HG02642 (cell line): ENCODE measurements at regions not wholly inside any gene's neighbourhood (a gene's known extent, or its start where the extent isn't known, plus 50 kb on each side); places are given as distances from the start of the nearest gene placed in this dataset.
"Not testable (repeated sequence)": the region's sequence is repeated elsewhere in the genome, so short reads cannot be mapped to it uniquely, and the experiment has no call there.

Experiments used
- ATAC-seq: cut with Tn5 transposase; IDR thresholded peaks from one replicate; pipeline ENCODE4 v1.9.1; 2021; ENCODE audit warnings: mild to moderate bottlenecking; ENCODE audit not compliant: unreplicated experiment, poor library complexity

GRCh38 chr9:42370172-42370571 lies 186.7 kb downstream of the SPATA31A6 start:
- not testable (repeated sequence) for ATAC-seq

- not testable (repeated sequence) for ATAC-seq
Observed at GRCh38 chr9:42371417-42371816, 188.0 kb downstream of the SPATA31A6 start.

GRCh38 chr9:42377530-42378417 lies 194.3 kb downstream of the SPATA31A6 start:
- not testable (repeated sequence) for ATAC-seq

- no peak for ATAC-seq
Observed at GRCh38 chr9:42378418-42378815, 195.0 kb downstream of the SPATA31A6 start.

- not testable (repeated sequence) for ATAC-seq
Observed at GRCh38 chr9:42379602-42380001, 196.1 kb downstream of the SPATA31A6 start.

GRCh38 chr9:42384585-42384984 lies 201.1 kb downstream of the SPATA31A6 start:
- not testable (repeated sequence) for ATAC-seq

GRCh38 chr9:42385574-42386120 lies 202.2 kb downstream of the SPATA31A6 start:
- not testable (repeated sequence) for ATAC-seq

- ATAC-seq: no peak
Observed at GRCh38 chr9:42386477-42386876, 203.0 kb downstream of the SPATA31A6 start.

- no peak for ATAC-seq
Observed at GRCh38 chr9:42388146-42388690, 204.8 kb downstream of the SPATA31A6 start.

- ATAC-seq: no peak
Observed at GRCh38 chr9:42388846-42389245, 205.4 kb downstream of the SPATA31A6 start.

- peak; percentile 45 for ATAC-seq
Observed at GRCh38 chr9:42392773-42393455, 209.5 kb downstream of the SPATA31A6 start.

GRCh38 chr9:42396318-42396717 lies 212.9 kb downstream of the SPATA31A6 start:
- ATAC-seq: no peak

- not testable (repeated sequence) for ATAC-seq
Observed at GRCh38 chr9:42397336-42397735, 213.9 kb downstream of the SPATA31A6 start.

- not testable (repeated sequence) for ATAC-seq
Observed at GRCh38 chr9:42402919-42403318, 219.5 kb downstream of the SPATA31A6 start.

GRCh38 chr9:42409581-42409980 lies 226.1 kb downstream of the SPATA31A6 start:
- ATAC-seq: not testable (repeated sequence)

GRCh38 chr9:42412354-42412753 lies 228.9 kb downstream of the SPATA31A6 start:
- ATAC-seq: not testable (repeated sequence)

- ATAC-seq: not testable (repeated sequence)
Observed at GRCh38 chr9:42414865-42415264, 231.4 kb downstream of the SPATA31A6 start.

GRCh38 chr9:42419652-42420051 lies 236.2 kb downstream of the SPATA31A6 start:
- not testable (repeated sequence) for ATAC-seq

GRCh38 chr9:42420324-42420723 lies 236.9 kb downstream of the SPATA31A6 start:
- ATAC-seq: not testable (repeated sequence)

GRCh38 chr9:42421630-42422029 lies 238.2 kb downstream of the SPATA31A6 start:
- ATAC-seq: not testable (repeated sequence)
